Stimulated activated CD4-positive, alpha-beta T cell treated with anti-CD3 and anti-CD28 coated beads, TNF-alpha, amount 100 ng/mL, for 4 hours (primary cell): ENCODE measurements at regions not wholly inside any gene's neighbourhood (a gene's known extent, or its start where the extent isn't known, plus 50 kb on each side); places are given as distances from the start of the nearest gene placed in this dataset.
"Not testable (repeated sequence)": the region's sequence is repeated elsewhere in the genome, so short reads cannot be mapped to it uniquely, and the experiment has no call there.

Source experiments
- DNase-seq, 3 experiments: peaks; one replicate each; pipeline ENCODE4 v3.0.0-alpha.2; 2020; ENCODE audit warnings: low read depth in 3 of 3

- DNase-seq, result no peak
These were observed 115.4 kb upstream of the PRKCQ start for GRCh38 chr10:6695519-6695918.

- no peak for DNase-seq
These were observed 114.5 kb upstream of the PRKCQ start for GRCh38 chr10:6694447-6695140.

GRCh38 chr10:6692856-6693255, 112.8 kb upstream of the PRKCQ start:
- DNase-seq, result no peak

GRCh38 chr10:6692103-6692502, 112.0 kb upstream of the PRKCQ start:
- DNase-seq, result no peak

- no peak for DNase-seq
These were observed 109.0 kb upstream of the PRKCQ start for GRCh38 chr10:6689036-6689435.

- no peak for DNase-seq
These were observed 100.7 kb upstream of the PRKCQ start for GRCh38 chr10:6680735-6681134.

GRCh38 chr10:6678956-6679355, 98.9 kb upstream of the PRKCQ start:
- no peak for DNase-seq

- DNase-seq, result peak; percentile 15 to 46 (median 31)
These were observed 98.2 kb upstream of the PRKCQ start for GRCh38 chr10:6678211-6678803.

GRCh38 chr10:6677129-6677528, 97.1 kb upstream of the PRKCQ start:
- not testable (repeated sequence) for DNase-seq

GRCh38 chr10:6674291-6674690, 94.2 kb upstream of the PRKCQ start:
- DNase-seq, result no peak

- DNase-seq, result no peak
These were observed 91.9 kb upstream of the PRKCQ start for GRCh38 chr10:6671976-6672375.

- DNase-seq, result no peak
These were observed 89.3 kb upstream of the PRKCQ start for GRCh38 chr10:6669269-6669859.

GRCh38 chr10:6667679-6668270, 87.7 kb upstream of the PRKCQ start:
- DNase-seq, result peak in 1 of 3 experiments; percentile 35

GRCh38 chr10:6667150-6667549, 87.1 kb upstream of the PRKCQ start:
- no peak for DNase-seq

- DNase-seq, result peak in 1 of 3 experiments; percentile 24
These were observed 85.8 kb upstream of the PRKCQ start for GRCh38 chr10:6665847-6666246.

- no peak for DNase-seq
These were observed 80.4 kb upstream of the PRKCQ start for GRCh38 chr10:6660460-6660859.

- no peak for DNase-seq
These were observed 79.4 kb upstream of the PRKCQ start for GRCh38 chr10:6659451-6659850.

- DNase-seq, result no peak
These were observed 77.6 kb upstream of the PRKCQ start for GRCh38 chr10:6657669-6658068.

GRCh38 chr10:6657196-6657595, 77.1 kb upstream of the PRKCQ start:
- no peak for DNase-seq

GRCh38 chr10:6654571-6654970, 74.5 kb upstream of the PRKCQ start:
- no peak for DNase-seq

- no peak for DNase-seq
These were observed 70.5 kb upstream of the PRKCQ start for GRCh38 chr10:6650586-6650985.

- no peak for DNase-seq
These were observed 69.8 kb upstream of the PRKCQ start for GRCh38 chr10:6649903-6650302.
